ENCODE measurements at regions not wholly inside any gene's neighbourhood (a gene's known extent, or its start where the extent isn't known, plus 50 kb on each side); places are given as distances from the start of the nearest gene placed in this dataset.

- TF ChIP-seq CTCF (IDR thresholded peaks at IDR 0.05) = no peak
- TF ChIP-seq EZH2 (IDR thresholded peaks at IDR 0.05; ENCODE audit: borderline replicate concordance, insufficient read depth, low read depth, low read length, poor library complexity, severe bottlenecking) = no peak
These were observed 730.7 kb downstream of the SQOR start for GRCh38 chr15:46365572-46365971.

All from B cell (primary cell).